GM19351 (cell line): ENCODE measurements at regions not wholly inside any gene's neighbourhood (a gene's known extent, or its start where the extent isn't known, plus 50 kb on each side); places are given as distances from the start of the nearest gene placed in this dataset.

Source experiments
- ATAC-seq: cut with Tn5 transposase; IDR thresholded peaks from one replicate; pipeline ENCODE4 v1.9.1; 2021; ENCODE audit warnings: mild to moderate bottlenecking, moderate library complexity; ENCODE audit not compliant: unreplicated experiment

DNA sequence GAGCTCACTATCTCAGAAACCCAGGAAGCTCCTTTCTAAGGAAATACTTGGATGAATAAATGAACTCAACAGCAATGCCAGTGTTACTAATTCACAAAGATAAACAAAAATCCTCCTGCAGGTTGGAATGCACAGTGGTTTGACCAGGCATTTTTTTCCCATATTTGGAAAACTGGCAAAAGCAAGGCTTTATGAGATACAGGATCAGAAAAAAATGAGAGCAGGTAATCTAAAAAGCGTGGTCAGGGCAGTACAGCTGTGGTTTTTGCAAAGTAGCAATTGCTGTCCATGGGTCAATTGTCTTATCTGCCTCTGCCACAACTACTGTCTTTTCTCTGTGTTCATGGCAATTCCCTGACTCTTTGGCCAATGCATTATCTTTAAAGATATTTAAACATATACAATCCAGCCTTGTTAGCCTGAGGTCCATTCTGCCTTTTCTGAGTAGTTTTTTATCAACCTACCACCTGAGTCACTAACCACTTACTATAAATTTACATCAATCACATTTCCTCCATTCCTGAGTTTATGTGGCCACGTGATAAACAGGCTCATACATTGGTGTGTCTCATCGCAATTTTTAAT is 564.5 kb upstream of the IGFBP3 start:
- no peak for ATAC-seq

DNA sequence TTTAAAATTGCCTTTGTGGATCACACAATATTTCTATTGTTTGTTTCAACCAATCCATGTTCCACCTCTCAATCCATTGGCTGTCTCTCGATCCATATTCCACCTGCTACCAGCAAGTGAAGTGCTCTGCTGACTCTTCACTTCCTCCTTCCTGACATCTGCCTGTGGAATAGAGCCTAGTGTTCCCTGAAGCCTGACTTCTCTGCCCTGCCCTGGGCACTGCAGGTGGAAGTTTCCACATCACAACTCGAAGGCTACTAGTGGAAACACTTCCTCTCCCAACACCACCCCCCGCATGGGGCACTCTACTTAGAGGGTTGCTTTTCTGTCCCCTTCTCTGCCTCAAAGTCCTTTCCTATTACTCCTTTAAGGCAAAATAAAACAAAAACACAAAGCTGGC is 563.8 kb upstream of the IGFBP3 start:
- no peak for ATAC-seq

DNA sequence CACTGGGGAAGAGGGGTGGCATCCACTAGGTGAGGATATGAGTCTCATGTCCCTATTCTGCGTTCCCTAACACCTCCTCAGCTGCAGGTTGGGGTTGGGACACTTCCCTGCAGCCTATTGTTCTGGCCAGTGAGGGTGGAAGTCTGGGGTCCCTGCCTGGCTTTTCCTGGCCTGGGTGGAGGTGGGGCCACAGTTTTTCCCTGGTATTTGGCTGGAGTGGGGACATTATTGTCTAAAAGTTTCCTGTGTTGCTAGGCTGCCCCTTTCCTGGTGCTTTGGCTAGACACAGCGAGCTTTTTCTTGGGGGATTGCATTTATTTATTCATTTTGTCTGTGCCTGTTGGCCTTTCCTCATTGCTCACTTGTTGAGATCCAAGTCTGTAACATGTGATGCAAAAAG is 559.5 kb upstream of the IGFBP3 start:
- no peak for ATAC-seq

DNA sequence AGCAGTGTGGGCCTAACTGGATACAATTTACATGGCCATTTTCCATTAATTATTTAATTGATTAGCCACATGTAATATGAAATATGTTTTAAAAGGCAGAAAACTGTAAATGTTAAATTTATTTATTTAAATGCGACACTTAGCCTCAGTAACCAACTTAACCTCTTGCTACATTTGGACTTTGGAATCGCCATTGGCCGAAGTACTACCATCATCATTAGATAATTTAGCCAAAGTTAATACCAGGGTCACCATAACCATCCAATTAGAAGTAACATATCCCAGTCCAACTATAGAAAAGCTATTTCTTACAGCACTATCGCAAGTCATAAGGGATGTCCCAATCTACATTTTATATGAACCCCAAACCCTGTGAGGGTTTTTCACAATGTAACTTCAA is 558.6 kb upstream of the IGFBP3 start:
- no peak for ATAC-seq

DNA sequence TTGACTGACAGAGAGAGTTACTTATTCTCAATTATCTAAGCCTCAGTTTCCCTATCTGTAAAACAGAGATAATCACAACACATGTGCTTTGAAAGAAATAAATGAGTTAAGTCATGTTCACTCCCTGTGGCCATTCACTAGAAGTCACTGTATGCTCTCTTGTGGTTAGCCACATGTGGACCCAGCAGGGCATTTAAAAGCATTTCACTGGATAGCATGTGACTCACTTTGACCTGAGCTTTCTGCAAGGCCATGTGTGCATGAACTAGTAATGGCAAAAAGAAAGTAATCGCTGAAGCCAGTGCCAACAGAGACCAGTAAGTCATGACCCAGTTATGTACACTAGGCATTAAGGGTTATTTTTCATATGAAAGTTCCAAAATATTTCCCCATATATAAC is 557.0 kb upstream of the IGFBP3 start:
- no peak for ATAC-seq

DNA sequence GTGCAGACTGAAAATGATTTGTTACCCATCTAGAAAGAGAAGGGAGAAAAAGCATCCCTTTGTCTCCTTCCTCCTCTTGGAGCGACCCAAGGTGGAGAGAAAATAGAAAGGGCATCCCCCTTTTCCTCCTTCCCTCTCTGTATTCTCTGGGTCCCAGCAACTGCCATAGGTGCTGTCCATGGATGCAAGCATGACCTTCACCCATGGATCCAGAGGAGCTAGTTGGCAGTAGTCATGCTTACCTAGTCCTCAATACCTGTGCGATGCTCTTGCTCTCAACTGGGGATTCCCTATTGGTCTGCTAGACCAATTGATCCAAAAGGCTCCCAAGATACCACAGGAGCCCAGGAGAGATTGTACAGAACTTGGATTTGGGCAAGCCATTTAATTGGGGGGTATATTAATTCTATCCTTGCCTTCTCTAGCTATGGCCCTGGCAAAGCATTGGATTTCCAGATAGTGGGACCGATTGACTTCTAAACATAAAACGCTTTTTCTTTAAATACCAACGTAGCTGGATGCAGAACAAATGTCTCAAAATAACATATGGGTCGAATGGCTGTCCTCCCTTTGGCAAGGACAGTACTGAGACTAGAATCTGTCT is 547.8 kb upstream of the IGFBP3 start:
- no peak for ATAC-seq

DNA sequence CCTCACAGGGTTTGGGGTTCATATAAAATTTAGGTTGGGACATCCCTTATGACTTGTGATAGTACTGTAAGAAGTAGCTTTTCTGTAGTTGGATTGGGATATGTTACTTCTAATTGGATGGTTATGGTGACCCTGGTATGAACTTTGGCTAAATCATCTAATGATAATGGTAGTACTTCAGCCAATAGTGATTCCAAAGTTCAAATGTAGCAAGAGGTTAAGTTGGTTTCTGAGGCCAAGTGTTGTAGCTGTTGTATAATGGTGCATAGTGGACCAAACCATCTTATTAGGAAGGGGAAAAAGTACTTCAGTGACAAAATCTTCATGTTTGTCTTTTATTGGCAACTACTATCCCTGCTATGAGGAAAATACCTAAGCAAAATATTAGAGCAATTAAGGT is 542.1 kb upstream of the IGFBP3 start:
- no peak for ATAC-seq

DNA sequence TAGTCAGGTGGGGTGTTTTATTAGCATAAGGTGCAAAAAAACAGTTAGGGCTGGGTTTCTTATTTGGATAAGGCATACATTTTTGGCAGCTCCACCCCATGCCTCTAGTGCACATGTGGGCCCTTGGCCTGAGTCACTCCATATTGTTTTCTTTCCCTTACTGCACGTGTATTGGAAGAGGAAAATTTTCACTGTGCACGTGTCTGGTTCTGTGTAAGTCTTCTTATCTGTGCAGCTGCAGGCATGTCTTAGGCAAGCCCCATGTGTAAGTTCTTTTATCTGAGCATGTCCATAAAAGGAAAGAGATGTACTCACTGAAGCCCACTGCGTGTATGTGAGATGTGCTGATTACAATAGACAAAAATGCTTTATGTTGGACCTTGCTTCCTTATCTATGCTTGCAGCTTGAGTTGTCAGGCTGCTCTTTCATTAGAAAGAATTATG is 540.3 kb upstream of the IGFBP3 start:
- ATAC-seq, result no peak

DNA sequence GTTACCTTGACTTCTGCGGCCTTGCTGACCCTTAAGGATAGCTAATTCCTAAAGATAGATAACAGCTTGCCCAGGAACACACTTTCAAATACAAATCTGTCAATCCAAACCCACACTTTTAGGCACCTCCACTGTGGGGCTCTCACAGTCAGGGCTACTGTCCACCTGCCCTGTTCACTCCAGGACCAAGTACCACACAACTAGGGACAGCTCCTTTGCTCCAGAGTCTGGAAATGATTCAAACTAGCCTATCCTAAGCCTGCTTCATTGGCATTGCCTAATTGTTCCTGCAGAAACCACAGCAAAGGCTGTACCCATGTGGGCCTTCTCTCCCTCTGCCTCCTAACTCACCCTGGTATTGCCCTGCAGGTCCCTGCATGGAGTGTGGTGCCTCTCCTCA is 538.9 kb upstream of the IGFBP3 start:
- no peak for ATAC-seq

DNA sequence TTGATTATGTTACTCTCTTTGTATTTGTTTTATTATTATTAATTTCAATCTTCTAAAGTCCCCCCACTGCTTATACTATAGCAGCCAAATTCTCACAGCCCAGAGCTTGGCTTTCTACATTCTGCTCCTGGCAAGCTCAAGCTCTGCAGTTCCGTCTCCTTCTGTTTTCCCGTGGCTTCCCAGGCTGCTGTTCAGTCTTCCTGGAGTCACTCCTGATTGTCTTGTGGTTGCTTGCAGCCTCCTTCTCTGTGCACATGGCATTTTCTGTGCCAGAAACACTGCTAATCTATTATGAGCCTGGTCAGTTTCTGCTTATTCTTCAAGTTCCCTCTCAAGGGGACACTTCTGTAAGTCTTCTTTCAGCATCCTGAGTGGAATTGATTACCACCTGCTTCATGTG is 533.7 kb upstream of the IGFBP3 start:
- ATAC-seq, result no peak

DNA sequence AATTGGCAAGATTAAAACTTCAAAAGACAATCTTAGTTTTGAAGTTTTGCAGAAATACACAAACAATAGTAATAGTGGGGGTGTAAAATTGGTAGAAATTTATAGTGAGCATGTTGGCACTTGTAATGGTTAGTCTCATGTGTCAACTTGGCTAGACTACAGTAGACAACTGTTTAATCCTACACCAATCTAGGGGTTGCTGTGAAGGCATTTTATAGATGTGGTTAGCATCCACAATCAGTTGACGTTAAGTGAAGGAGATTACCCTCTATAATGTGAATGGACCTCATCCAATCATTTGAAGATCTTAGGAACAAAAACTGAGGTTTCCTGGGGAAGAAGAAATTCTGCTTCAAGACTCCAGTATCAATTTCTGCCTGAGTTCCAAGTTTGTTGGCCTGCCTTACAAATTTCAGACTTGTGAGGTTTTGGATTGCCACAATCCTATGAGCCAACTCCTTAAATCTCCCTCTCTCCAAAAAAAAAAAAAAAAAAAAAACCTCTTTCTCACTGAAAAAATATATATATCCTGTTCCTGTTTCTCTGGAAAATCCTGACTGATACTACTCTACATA is 531.6 kb upstream of the IGFBP3 start:
- no peak for ATAC-seq

DNA sequence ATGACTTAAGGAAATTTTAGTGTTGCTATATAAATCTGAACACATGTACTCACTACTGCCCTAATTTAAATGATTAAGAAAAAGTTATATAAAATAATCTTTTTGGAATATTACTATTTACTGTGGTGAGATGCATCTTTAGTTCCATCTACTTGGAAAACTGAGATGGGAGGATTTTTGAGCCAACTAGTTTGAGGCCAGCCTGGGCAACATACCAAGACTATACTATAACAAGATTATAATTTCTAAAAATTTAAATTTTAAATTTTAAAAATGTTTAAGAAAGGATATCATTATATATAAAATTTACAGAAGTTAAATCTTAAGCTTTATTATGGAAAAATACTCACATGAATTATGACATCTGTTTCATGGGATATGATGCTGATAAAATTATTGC is 530.8 kb upstream of the IGFBP3 start:
- ATAC-seq, result no peak

DNA sequence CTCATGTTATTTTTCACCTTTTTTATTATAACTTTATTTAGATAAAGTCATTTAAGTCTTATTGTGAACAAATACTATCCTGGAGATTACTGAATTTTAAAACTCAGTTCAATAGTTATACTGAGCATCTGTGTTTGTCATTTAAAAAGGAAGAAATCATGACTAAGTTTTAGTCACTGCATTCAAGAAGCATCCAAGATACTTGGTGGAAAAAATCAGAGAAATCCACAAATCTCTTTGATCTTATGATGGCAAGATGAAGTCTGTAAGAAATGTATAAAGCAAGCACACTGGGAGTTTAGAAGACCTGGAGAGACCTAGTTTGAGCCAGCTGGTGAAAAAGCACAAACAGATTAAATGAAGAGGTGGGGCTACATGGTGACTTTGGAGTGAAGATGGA is 529.8 kb upstream of the IGFBP3 start:
- ATAC-seq, result no peak

DNA sequence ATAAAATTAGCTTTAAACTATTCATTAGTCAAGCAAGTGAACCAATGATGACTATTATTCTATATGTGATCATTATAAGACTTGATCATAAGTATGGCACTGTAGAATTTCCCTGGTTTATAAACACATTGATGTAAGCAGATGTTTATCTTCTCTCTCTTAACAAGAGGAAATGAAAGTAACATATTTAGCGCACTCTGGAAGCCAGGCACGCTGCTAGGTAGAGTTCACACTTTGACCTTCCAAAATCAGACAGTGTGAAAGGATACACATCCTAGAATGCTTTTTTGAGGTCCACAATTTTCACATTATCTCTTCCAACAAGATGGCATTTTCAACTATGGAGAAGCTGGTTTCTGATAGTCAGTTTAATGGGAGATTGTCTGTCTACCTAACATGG is 529.4 kb upstream of the IGFBP3 start:
- no peak for ATAC-seq

DNA sequence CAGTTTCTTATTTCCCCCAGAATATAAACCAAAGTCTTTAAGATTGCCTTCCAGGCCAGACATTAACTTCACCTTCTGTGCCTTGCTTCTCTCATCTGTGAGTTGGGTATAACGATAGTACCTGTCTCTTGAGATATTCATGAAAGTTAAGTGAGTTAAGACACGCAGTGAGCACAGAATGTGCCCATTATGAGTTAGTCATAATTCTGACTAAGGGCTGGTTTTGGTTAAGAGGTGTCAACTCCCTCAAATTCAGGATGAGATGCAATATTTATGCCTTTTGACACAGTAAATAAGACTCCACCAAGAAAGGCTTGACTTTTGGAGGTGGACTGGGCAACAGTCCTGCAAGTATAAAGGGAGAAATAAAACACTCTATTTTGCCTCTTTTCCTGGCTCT is 528.7 kb upstream of the IGFBP3 start:
- no peak for ATAC-seq

DNA sequence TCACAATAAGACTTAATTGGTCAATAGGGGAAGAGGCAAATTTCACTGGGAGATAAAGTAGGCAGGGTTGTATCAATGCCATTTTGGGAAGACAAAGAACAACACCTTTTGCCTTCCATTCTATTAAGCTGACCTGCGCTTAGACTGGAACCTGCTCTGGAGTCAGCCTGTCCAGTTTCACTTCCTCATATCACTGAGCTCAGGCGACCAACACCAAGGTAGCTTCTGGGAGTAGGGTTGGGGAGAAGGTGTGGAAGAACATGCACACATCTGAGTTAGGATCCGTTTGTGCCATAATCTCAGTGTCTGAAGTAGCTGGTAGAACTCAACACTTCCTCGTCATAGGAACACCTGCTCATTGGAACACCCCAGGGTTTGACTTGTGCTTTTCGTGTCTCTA is 527.4 kb upstream of the IGFBP3 start:
- no peak for ATAC-seq

DNA sequence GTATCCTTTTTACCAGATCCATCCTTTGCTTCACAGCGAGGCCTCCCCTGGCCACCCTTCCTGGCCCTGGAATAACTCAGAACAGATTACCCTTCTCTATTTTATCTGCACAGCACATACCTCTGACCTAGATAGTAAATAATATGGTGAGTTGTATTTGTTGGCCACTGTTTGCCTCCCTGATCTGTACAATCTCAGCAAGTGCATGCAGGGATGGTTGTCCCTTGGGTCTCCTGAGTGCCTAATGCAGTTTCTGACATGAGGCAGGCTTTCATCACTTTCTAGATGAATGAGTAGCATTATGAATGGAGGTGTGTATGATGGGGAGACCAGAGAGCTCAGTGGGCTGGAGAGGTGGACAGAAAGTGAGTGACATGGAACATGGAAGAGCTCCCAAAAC is 525.1 kb upstream of the IGFBP3 start:
- no peak for ATAC-seq

DNA sequence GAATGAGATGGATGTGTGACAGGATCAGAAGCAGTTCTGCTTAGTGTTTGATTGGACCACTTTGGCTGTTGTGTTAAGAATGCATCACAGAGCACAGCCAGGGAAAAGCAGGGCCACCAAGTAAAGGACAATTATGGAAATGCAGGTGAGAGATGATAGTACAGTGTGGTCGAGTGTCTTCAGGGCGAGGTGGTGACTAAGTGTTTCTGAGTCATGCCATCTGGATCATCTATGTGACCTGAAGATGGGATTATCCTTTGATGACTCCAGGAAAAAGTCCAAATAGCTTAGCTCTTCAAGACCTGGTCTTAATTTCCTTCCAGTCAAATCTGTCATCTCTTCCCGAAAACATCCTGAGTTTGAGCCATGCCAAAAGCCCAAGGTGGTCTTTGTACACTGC is 523.2 kb upstream of the IGFBP3 start:
- ATAC-seq, result no peak

DNA sequence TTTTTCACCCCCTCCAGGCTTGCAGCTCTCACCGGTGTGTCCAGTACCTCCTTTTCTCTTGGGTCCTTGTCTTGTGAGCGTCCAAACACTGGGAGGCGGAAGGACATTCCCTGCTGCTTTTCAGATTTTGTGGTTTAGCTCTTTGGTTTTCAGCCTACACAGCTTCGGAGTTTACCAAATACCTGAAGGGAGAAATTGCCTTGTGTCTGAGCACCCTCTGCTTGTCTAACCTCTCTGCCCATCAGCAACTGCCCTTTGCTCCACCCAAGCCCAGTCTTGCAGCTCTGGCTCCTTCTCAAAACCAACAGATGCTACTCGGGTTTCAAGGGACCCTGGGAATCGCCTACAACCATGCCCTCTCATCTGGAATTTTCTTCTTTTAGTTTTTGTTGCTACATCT is 519.1 kb upstream of the IGFBP3 start:
- no peak for ATAC-seq

DNA sequence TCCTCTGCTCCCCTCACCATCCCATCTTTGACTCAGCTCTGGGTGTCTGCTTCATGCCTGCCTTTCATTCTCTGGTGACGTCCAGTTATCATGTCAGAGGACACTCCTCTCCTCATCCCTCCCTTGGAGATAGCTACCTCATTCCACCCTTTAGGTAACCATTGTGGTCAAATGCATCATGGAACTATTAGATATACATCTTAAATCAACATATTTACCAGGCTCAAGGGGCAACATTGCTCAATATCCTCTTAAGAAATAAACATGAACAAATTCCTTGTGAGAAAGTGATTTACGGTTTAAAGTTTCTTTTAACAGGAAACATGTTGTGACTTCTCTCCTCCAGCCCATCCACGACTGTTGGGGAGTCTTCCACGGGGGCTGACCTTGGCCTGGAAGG is 511.6 kb upstream of the IGFBP3 start:
- ATAC-seq, result no peak

DNA sequence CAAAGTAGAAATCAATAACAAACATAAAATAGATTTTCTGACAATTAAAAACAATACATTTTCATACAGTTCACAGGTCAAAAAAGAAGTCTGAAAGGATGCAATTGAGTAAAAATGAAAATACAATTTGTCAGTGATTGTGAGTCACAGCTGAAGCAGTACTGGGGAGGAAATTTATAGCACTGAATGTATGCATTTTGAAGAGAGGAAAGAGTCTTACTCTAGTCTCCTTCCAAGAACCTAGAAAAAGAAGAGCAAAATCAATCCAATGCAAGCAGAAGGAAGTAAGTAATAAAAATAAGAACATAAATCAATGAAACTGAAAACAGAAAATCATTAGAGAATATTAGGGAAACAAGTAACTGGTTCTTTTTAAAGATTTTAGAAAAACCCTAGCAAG is 507.2 kb upstream of the IGFBP3 start:
- no peak for ATAC-seq

DNA sequence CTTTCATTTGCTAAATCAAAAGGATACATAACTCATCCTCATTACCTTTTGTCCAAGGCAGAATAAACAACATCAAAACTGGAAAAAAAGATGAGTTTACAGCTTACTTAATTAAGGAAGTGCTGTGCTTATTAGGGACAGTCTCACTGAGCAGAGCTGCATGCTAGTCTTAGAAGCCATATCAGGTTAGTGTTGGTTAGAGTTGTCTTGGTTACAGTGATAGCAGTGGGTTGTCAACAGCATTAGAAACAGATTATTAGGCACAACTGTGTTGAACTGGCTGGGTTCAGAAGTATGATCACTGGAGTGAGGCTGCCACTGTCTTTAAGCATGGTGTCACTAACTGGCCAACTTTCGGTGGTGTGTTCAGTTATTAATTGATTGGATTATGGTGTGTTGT is 503.9 kb upstream of the IGFBP3 start:
- no peak for ATAC-seq
